M059J (cell line): ENCODE measurements at regions not wholly inside any gene's neighbourhood (a gene's known extent, or its start where the extent isn't known, plus 50 kb on each side); places are given as distances from the start of the nearest gene placed in this dataset.

Experiments used
- DNase-seq: peaks from one replicate; pipeline ENCODE4 v3.0.0-alpha.2; 2012; ENCODE audit warnings: low read depth

DNA sequence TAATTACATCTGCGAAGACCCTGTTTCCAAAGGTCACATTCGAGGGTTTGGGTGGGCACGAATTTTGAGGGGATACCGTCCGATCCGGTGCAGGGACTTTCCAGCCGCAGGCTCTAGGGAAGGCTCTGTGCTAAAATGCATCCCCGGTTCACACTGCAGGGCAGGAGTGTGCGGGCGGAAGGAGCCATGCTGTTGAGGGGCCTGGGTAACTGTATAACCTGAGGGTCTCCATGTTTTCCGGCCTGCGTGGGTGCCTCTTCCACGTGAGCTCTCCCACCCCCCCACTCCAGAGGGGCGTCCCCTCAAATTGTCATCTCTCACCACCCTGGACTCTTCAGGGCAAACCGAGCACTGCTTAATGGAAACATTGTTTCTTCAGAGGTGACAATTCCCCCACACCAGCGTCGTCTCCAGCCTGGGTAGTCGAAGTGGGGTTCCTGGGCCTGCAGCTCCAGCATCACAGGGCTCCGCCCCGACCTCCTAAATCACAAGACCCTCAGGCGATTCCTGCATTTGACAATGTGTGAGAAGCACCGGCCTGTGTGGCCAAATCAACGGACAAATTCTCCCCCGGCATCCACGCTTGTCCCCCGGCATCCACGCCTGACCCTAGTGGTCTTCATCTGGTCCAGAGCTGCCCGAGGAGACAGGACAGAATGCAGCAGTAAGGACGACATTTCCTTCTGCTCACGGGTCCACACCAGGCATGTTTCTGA lies 51.2 kb downstream of the FOXL3 start:
- no peak for DNase-seq

DNA sequence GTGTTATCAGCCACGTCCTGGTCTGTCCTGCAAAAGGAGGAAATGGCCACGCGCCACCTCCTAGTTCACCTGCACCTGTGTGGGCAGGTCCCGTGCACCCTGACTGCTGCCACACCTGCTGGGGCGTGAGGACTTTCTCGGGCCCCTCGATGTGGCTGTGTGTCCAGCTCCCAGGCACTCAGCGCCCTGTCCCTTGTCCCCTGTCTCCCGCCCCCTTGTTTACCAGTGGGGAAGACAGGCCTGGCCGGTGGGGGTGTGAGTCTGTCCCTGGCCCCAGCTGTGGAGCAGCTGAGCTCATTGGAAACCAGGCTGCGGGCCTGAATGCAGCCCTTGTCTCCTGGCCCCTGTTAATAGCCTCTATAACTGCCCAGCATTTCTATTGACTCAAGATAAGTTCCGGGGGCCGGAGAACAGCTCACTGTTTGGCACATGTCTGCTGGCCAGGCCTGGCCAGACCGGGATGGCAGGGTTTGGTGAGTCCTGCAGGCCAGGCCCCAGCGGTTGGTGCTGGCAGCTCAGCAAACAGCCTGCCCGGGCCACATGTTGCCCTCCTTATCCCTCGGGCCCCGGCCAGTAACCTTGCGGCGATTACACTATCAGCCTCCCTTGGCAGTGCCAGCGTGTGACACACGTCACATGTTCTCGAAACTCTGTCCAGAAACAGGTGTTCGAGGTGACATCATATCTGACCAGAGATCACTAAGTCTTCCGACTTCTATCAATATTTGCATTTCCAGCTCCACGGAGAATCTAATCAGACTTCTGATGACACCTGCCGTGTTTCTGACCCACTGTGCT lies 52.1 kb downstream of the FOXL3 start:
- no peak for DNase-seq

DNA sequence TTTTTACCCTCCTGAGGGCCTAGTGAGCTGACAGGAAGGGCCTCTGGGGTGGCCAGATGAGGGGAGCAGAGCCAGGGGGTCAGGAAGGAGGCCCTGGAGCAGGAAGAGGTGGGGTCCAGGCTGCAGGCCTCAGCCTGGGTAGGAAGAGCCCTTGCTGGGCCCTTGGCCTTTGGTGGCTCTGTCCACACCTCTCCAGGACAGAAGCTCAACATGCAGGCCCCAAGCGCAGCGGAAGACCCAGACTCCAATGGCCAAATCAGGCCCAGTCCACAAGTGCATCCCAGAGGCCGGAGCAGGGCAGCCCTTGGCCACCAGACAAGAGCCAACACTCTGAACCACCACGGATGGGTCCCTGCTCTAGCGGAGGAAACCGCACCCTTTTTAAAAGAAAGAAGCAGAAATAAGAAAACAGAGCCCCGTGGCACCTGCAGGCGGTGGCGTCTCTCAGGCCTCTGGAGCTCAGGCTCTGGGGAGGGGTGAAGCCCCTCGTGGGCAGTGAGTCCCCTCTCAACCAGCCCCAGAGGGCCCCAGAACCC lies 52.8 kb downstream of the FOXL3 start:
- no peak for DNase-seq

DNA sequence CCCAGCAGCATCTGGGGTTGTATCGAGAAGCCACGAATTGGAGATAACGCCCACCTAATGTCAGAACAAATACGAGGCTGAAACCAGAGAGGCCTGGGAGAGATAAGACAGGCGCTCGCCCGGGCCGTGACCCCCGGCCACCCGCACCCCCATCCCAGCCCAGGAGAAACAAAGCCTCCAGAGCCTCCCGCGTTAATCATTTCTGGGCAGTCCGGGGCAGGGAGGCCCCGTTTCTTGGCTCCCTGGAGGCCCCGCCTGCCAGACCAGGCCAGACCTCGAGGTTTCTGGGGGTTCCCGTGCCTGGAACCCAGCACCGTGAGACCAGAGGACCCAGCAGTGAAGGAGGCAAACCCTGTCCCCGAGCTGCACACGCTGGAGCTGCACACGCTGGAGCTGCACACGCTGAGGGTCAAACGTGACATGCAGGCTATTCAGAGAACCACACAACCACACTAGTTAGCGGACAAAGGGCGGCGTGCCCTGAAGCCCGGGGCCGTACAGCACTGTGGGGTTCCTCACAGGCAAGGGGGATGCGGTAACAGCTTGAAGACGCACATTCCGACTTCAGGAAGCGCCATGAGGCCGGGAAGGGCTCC lies 53.4 kb downstream of the FOXL3 start:
- no peak for DNase-seq

DNA sequence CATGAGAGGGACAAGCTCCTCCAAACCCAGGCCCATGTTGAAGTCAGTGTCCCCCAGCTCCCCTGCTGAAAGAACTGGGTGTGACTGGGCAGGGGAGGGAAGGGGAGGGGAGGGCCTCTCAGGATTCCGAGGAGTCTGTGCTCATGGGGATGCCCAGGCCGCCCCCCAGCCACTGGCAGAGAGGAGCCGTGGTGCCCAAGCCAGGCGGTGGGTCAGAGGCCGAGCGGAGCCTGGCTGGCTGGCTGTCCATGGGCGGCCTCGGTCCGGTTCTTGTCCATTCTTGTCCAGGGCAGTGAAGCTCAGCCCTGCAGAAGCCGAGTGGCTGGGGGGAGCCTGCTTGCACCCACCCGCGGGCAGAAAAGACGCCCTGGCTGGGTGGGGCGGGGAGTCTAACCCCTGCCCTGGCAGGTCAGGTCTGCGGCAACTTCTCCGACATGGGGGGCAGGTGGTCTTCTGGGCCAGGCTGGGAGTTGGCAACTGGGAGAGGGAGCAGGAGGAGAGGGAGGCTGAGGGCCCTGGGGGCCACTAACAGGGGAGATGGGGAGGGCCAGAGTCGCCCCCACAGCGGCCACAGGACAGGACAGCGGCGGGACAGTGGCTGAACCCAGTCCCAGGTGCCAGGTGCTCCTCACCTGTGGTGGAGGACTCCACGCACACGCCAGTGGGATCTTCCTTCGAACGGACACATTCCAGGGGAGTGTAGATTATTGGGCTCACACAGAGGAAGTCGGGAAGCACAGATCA lies 54.1 kb downstream of the FOXL3 start:
- DNase-seq, result no peak

DNA sequence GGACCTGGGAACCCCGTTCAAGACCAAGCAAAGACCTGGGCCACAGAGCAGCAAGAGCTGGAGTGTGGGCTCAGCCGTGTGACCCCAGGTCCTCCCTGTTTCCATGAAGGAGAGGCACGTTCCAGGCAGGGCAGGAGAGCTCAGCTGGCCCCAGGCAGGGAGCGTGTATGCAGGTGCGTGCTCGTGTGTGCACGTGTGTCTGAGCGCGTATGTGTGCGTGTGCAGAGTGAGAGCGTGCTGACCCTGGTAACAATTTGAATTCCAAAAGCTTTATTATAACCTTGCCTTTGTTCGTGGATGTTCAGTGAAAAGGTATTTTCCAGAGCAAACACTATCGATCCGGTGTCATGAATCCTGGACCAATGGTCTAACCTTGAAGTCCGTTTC lies 54.6 kb downstream of the FOXL3 start:
- DNase-seq, result no peak

DNA sequence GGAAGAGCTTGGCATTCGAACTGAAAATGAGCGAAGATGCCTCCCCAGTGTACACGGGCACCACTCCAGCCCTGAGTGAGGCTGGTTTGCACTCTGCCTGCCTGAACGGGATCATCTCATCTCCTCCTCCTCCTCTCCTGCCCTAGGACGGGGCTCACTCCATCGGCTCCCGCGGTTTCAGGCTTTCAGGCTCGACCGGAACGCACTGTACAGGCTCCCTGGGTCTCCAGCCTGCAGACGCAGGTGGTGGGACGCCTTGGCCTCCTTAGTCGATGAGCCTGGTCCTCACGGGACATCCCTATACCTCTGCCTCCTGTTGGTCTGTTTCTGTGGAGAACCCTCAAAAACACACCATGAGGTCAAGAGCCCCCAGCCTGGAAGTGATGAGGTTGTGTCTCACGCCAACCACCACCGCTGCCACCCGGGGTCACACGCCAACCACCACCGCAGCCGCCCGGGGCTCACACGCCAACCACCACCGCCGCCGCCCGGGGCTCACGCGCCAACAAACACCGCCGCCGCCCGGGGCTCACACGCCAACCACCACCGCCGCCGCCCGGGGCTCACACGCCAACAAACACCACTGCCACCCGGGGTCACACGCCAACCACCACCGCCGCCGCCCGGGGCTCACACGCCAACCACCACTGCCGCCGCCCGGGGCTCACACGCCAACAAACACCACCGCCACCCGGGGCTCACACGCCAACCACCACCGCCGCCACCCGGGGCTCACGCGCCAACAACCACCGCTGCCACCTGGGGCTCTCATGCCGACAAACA lies 56.3 kb downstream of the FOXL3 start:
- DNase-seq, result no peak

DNA sequence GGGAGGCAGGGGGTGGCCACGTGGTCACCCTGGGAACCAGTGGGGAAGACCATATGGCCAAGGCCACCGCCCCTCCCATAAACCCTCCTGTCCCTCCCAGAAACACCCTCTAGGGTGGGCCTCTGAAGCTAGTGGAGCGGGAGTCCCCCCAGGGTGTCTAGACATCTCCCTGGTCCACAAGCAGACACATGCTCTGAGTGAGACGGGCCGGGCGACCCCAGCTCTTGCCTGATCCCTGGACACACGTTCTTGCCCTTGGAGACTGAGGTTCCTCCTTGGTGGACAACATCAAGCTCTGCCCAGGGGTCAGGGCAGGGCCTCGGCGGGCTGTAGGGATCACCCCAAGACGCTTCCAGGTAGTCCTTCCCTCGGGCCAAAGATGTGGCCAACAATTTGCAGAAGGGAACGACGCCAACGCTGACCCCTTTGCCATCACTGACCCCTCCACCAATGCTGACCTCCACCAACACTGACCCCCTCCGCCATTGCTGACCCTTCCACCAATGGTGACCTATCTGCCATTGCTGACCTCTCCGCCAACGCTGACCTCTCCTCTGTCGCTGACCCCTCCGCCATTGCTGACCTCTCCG lies 57.1 kb downstream of the FOXL3 start:
- no peak for DNase-seq

DNA sequence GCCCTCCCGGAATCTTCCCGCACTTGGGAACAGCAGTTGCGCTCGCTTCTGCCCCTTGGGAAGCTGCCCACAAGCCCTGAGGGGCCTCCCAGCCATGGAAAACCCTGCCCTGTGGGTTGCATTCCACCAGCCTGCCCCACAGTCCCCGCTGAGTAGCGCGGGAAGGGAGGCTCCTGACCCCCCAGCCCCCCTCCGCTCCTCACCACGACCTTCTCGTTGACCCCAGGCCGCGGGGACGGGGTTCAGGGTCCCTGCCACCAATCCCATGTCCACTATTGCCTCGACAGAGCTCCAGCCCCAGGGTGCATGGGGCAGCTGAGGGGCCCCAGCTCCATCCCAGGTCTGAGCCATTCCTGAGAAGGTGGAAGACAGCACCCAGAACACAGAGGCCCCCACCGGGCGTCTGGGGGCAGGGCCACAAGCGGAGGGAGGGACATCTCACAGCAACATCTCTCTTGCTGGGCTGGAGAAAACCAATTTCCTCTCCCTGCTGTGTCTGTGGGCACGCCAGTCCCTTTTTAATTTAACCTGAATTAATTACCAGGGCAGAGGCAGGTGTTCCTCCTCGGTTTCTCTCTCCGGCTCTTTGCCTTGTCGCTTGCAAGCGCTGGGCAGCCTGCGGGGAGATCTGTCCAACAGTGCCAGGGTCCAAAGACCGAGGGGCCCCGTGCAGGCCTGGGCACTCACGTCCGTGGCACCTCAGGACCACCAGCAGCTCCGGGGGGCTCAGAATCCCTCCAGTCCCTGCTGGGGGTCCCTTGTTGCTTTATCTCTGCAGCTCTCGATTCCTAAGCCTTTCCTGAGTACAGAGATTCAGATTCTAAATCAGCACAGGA lies 57.9 kb downstream of the FOXL3 start:
- no peak for DNase-seq

DNA sequence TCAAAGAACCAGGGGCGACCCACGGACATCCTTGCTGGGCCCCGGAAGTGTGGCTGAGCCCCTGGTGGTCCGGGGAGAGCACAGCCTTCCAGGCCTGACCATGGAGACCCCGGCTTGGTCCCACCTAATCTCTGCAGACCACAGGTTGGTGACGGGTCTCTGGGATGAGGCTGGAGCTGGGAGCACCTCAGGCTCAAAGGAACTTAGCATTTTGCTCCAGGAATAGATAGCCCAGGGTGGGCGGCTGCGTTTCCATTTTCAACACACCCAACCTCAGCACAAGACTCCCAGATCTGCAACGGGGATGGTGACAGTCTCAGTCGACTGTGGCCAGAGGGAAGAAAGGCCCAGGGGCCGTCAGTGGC lies 58.5 kb downstream of the FOXL3 start:
- DNase-seq, result no peak

DNA sequence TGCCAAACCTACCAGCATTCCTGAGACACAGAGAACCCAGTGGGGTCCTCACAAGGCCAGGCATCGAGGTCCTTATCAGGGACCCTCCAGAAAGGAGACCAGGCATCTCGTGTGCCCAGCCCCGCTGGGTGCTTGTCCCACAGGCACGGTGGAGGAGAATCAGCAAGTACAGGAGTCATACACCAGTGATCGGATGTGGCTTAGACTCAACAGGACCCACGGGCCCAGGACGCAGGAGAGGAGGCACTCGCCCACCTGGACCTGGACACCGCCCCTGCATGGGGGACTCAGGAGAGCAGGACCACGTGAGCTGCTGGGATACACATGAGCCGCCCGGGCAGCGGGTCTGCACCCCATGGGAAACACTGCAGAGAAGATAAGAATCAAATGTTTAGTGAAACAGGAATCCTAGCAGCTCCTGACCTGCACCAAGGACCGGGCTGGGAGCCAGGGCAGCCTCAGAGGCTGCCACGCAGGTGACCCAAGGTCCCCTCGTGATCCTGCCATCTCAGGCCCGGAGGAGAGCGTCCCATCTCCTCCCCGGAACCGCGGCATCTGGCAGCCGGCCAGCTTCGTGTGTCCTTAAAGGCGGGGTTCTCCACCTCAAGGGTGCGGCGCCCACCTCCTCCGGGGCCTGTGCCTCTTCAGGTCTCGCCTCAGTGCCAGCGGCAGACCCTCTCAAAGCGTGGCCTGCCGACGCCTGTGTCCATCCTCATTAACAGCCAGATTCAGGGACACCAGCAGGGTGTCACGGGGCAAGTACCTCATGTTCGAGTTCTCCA lies 59.2 kb downstream of the FOXL3 start:
- DNase-seq, result no peak

DNA sequence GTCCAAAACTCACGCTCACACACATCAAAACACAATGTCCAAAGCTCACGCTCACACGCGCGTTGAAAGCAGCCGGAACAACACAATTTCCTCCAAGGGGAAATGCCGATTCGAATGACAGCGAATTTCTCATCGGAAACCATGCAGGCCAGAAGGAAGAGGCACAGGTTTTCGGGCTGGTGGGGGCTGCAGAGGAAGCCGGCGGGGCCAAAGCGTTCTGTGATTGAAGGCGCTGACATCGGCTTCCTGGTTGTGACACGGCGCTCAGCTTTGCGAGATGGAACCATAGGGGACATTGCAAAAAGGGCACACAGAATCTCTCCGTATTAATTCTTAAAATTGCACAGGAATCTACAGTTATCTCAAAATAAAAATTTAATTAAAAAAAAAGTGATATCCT lies 61.3 kb downstream of the FOXL3 start:
- DNase-seq, result no peak

DNA sequence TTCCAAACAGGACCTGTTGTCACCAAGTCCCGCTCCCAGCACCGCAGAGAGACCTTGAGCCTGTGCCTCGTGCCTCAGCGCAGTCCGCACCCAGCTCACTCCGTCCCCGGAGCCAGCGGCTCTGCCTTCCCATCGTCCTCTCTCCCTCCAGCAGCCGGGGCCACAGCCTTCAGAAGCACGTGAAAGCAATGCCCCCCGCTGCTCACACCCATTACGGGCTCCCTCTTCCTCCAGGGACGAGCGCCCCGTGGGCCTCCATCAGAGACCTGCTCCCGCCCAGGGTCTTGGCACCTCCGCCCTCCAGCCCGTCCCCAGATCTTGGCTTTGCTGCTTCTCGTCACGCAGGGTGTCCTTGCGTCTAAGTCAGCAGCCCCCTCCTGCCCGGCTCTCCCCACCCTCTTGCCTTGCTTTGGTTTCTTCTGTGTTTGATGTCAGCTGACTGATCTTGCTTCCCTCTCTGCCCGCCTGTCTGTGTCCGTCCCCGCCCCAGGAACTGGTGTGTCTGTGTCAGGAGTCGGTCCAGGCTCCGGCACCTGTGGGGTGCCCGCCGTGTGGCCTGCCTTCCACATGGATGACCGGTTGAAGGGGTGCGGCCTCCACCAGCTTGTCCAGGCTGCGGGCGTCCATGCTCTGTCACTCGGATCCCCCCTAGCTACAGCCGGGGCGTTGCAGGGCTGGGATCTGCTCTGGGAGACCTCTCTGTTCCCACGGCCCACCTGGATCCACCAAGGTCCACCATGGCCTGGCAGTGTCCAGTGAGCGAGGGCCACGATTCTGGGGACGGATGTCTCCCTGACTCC lies 61.9 kb downstream of the FOXL3 start:
- no peak for DNase-seq

DNA sequence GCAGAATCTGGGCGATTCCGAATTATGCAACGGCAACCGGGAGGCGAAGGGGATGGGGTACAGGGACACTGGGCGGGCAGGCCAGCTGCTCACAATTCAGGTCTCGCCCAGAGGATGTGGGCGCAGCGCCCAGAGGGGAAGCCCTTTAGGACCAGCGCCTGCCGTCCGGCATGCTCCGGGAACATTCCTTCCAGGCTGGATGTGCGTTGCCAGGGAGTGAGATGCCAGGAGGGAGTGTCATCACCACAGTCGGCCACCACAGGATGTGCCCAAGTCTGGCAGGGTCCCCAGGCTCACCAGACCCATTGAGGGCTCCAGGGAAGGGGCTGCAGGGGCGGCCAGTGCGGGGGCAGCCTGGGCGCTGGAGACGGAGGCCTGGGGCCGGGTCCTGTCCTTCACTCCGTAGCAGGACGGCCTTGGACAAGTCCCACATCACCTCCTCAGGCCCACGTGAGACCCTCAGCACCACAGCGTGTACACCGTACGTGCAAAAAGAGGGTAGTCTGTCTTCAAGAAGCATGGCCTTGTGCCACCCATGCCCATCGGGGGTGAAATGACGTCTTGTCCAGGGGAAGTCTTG lies 63.9 kb downstream of the FOXL3 start:
- DNase-seq, result peak; percentile 81

DNA sequence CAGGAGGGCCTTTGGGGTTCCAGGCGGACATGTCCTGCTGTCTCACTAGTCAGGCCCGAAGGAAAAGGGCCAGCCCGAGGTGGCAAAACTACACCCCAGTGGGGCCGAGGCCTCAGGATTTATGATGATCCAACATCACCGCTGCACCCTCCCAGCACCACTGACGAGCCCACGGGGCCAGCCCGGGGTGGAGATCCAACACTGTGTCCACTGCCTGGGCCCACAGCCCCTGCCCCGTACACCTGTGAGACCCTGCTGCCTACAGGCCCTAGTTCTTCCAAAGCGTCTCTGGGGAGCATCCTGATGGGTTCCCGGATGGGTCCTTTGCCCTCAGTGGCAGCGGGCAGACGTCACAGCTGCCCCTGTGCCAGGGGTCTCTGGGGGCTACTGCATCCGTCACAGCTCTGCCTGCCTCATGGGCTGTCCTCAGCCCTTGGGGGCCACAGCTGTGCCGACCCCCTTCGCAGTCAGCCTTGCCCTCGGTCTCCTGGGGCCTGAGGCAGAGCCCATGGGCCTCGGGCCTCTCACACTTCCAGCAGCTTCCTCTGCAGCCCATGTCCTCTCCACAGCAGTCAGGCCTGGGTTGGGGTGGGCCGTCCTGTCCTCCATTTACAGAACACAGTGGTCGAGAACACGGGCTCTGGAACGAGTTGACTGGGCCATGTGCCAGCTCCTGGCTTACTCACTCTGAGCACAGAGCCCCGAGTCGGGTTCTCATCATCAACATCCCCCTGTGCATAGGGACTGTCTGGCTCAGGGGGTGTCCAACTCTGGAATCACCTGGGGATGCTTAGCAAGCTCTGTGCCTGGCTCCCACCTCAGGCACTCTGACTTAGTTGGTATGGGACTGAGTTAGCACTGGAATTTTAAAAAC lies 64.9 kb downstream of the FOXL3 start:
- DNase-seq, result no peak

DNA sequence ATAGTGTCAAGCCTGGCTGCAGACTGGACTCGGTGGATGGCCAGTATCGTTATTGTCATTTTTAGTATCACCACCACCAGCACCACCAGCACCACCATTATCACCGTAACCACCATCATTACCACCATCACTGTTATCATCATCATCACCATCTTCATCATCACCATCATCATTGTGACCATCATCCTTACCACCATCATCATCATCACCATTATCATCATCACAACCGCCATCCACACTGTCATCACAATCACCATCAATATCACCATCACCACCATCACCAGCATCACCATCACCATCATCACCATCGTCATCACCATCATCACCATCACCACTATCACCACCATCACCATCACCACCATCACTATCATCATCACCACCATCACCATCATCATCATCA lies 65.6 kb downstream of the FOXL3 start:
- DNase-seq, result no peak

DNA sequence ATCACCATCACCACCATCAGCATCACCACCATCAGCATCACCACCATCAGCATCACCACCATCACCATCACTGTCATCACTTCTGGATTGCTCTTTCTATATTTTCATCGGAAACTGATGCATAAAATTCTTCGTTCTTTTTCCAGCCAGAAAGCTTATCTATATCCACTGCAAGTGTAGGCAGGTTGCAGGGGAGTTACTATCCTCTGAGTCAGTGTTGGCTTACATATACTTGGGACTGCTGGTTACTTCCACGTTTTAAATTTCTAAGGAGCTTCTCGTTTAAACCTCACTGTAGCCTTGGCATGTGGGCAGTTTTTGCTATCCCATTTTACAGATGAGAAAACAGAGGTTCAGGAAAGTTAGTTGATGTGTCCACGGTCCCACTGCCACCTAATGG lies 66.1 kb downstream of the FOXL3 start:
- DNase-seq, result no peak
